ENCODE measurements at regions not wholly inside any gene's neighbourhood (a gene's known extent, or its start where the extent isn't known, plus 50 kb on each side); places are given as distances from the start of the nearest gene placed in this dataset.

DNA sequence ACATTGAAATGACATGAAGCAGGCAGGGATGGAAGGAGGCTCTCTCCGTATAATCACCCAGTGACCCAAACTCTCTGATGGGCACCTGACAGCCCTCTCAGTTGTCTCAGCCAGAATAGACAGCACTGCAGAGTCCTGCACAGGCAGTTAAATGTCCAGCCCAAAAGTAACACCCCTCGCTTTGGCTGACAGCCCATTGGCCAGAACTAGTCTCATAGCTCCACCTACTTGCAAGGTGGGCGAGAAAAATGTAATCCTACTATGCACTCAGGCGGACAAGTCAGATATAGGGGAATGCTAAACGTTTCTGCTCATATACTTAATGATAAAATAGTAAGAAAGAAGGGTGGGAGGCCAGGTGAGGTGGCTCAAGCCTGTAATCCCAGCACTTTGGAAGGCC is 393.5 kb upstream of the JARID2 start:
- no peak for TF ChIP-seq POLR2A (IDR thresholded peaks at IDR 0.05)
- TF ChIP-seq, protein P1, sequence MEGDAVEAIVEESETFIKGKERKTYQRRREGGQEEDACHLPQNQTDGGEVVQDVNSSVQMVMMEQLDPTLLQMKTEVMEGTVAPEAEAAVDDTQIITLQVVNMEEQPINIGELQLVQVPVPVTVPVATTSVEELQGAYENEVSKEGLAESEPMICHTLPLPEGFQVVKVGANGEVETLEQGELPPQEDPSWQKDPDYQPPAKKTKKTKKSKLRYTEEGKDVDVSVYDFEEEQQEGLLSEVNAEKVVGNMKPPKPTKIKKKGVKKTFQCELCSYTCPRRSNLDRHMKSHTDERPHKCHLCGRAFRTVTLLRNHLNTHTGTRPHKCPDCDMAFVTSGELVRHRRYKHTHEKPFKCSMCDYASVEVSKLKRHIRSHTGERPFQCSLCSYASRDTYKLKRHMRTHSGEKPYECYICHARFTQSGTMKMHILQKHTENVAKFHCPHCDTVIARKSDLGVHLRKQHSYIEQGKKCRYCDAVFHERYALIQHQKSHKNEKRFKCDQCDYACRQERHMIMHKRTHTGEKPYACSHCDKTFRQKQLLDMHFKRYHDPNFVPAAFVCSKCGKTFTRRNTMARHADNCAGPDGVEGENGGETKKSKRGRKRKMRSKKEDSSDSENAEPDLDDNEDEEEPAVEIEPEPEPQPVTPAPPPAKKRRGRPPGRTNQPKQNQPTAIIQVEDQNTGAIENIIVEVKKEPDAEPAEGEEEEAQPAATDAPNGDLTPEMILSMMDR (IDR thresholded peaks at IDR 0.05) = no peak

All from body of pancreas (tissue), 4 donors.